Loucy (cell line): ENCODE measurements at regions not wholly inside any gene's neighbourhood (a gene's known extent, or its start where the extent isn't known, plus 50 kb on each side); places are given as distances from the start of the nearest gene placed in this dataset.
A peak's percentile ranks its signal among the peaks of the same experiment; 100 is the strongest.

Experiments used
- H2AFZ ChIP-seq: fragments of 200-600 bp; sonication (generic); 2 replicates; pipeline ENCODE4 v1.6.0; 2016; ENCODE audit warnings: antibody characterized with exemption, mild to moderate bottlenecking, low read length, moderate library complexity
- H3F3A ChIP-seq: fragments of 200-600 bp; 2 replicates; pipeline ENCODE4 v1.6.0; 2016; ENCODE audit warnings: antibody characterized with exemption, low read depth, mild to moderate bottlenecking
- H3K27me3 ChIP-seq: fragments of 200-600 bp; sonication (generic); 2 replicates; pipeline ENCODE4 v1.6.1; 2014; ENCODE audit warnings: low read length, mild to moderate bottlenecking; ENCODE audit not compliant: insufficient read depth, poor library complexity, severe bottlenecking
- H3K36me3 ChIP-seq: fragments of 200-600 bp; sonication (generic); 2 replicates; pipeline ENCODE4 v1.6.1; 2016; ENCODE audit warnings: low read length; ENCODE audit not compliant: insufficient read depth
- H3K4me1 ChIP-seq: fragments of 200-600 bp; sonication (generic); 2 replicates; pipeline ENCODE4 v1.5.1; 2014; ENCODE audit warnings: low read length, mild to moderate bottlenecking; ENCODE audit not compliant: insufficient read depth, poor library complexity, severe bottlenecking
- H3K4me2 ChIP-seq: fragments of 200-600 bp; sonication (generic); 2 replicates; pipeline ENCODE4 v1.6.0; 2014; ENCODE audit warnings: antibody characterized with exemption, low read length, low read depth, mild to moderate bottlenecking; ENCODE audit not compliant: poor library complexity, severe bottlenecking
- H3K4me3 ChIP-seq: fragments of 200-600 bp; sonication (generic); 2 replicates; pipeline ENCODE4 v1.5.1; 2014; ENCODE audit warnings: low read length, mild to moderate bottlenecking, mixed read lengths; ENCODE audit not compliant: poor library complexity, severe bottlenecking
- H3K79me2 ChIP-seq: fragments of 200-600 bp; sonication (generic); 2 replicates; pipeline ENCODE4 v1.6.1; 2014; ENCODE audit warnings: low read length; ENCODE audit not compliant: insufficient read depth
- H3K9ac ChIP-seq: fragments of 200-600 bp; sonication (generic); 2 replicates; pipeline ENCODE4 v1.6.0; 2014; ENCODE audit warnings: mild to moderate bottlenecking, low read depth, low read length, moderate library complexity; ENCODE audit not compliant: poor library complexity, severe bottlenecking
- H3K9me2 ChIP-seq: fragments of 200-600 bp; sonication (generic); replicated peaks from 2 replicates; pipeline ENCODE4 v1.6.1; 2016; ENCODE audit warnings: low read depth, low read length, mixed read lengths
- H3K9me3 ChIP-seq: fragments of 200-600 bp; sonication (generic); 2 replicates; pipeline ENCODE4 v1.6.1; 2014; ENCODE audit warnings: mild to moderate bottlenecking, antibody characterized with exemption, low read length, low read depth; ENCODE audit not compliant: insufficient read depth
- H4K20me1 ChIP-seq: fragments of 200-600 bp; sonication (generic); 2 replicates; pipeline ENCODE4 v1.6.0; 2014; ENCODE audit warnings: antibody characterized with exemption, low read length, mild to moderate bottlenecking; ENCODE audit not compliant: insufficient read depth, poor library complexity, severe bottlenecking
- CTCF ChIP-seq: fragments of 200-600 bp; sonication (generic); conservative IDR thresholded peaks from 2 replicates; pipeline ENCODE4 v1.5.1; 2014; ENCODE audit warnings: mild to moderate bottlenecking, antibody characterized with exemption, low read length
- EZH2phosphoT487 ChIP-seq: fragments of 200-600 bp; IDR thresholded peaks from 2 replicates; pipeline ENCODE4 v1.6.1; 2018; ENCODE audit warnings: antibody characterized with exemption, mild to moderate bottlenecking, moderate library complexity, borderline replicate concordance

- H3K9ac ChIP-seq, result no peak overlapping the region
- H3K9me2 ChIP-seq, result no peaks in the 10 kb centered on the region
- no peaks in the 10 kb centered on the region for H3K4me1 ChIP-seq
- H3K4me3 ChIP-seq, result no peak overlapping the region
- no peaks in the 10 kb centered on the region for H3F3A ChIP-seq
- H2AFZ ChIP-seq, result no peak overlapping the region
- no peak for TF ChIP-seq EZH2phosphoT487
- no peak for TF ChIP-seq CTCF
- H3K4me2 ChIP-seq, result no peak overlapping the region
- H3K27me3 ChIP-seq, result no peaks in the 10 kb centered on the region
- H3K79me2 ChIP-seq, result no peaks in the 10 kb centered on the region
- H4K20me1 ChIP-seq, result no peaks in the 10 kb centered on the region
- H3K36me3 ChIP-seq, result no peaks in the 10 kb centered on the region
- no peaks in the 10 kb centered on the region for H3K9me3 ChIP-seq
These were observed 87.4 kb upstream of the ZBTB40 start for GRCh38 chr1:22364326-22364650.

- H3K9me2 ChIP-seq, result no peaks in the 10 kb centered on the region
- no peaks in the 10 kb centered on the region for H4K20me1 ChIP-seq
- no peak overlapping the region for H2AFZ ChIP-seq
- H3K4me1 ChIP-seq, result no peaks in the 10 kb centered on the region
- H3F3A ChIP-seq, result no peaks in the 10 kb centered on the region
- no peak overlapping the region for H3K4me3 ChIP-seq
- H3K4me2 ChIP-seq, result no peak overlapping the region
- no peaks in the 10 kb centered on the region for H3K79me2 ChIP-seq
- H3K9me3 ChIP-seq, result no peaks in the 10 kb centered on the region
- TF ChIP-seq CTCF, result peak; percentile 31; the same call in 1 of the 2 replicates
- no peak for TF ChIP-seq EZH2phosphoT487
- no peaks in the 10 kb centered on the region for H3K36me3 ChIP-seq
- no peak overlapping the region for H3K9ac ChIP-seq
- no peaks in the 10 kb centered on the region for H3K27me3 ChIP-seq
These were observed 86.9 kb upstream of the ZBTB40 start for GRCh38 chr1:22364764-22365163.

GRCh38 chr1:22365331-22366295 is 86.0 kb upstream of the ZBTB40 start:
- Histone ChIP-seq H2AFZ (no peak overlapping the region), H3K4me1 (no peaks in the 10 kb centered on the region), H3K4me3 (no peak overlapping the region), H3F3A (no peaks in the 10 kb centered on the region), H4K20me1 (no peaks in the 10 kb centered on the region), H3K9me2 (no peaks in the 10 kb centered on the region), H3K4me2 (no peak overlapping the region), H3K27me3 (no peaks in the 10 kb centered on the region), H3K36me3 (no peaks in the 10 kb centered on the region), H3K79me2 (no peaks in the 10 kb centered on the region), H3K9ac (no peak overlapping the region), H3K9me3 (no peaks in the 10 kb centered on the region)
- TF ChIP-seq EZH2phosphoT487 (no peak), CTCF (no peak)
